WERI-Rb-1 (cell line): ENCODE measurements at regions not wholly inside any gene's neighbourhood (a gene's known extent, or its start where the extent isn't known, plus 50 kb on each side); places are given as distances from the start of the nearest gene placed in this dataset.
A peak's percentile ranks its signal among the peaks of the same experiment; 100 is the strongest.
"Not testable (repeated sequence)": the region's sequence is repeated elsewhere in the genome, so short reads cannot be mapped to it uniquely, and the experiment has no call there.

Experiments used
- DNase-seq: peaks from one replicate; pipeline ENCODE4 v3.0.0-alpha.2; 2020
- H3K27ac ChIP-seq: fragments of 250-450 bp; sonication (Bioruptor Pico); 2 replicates; pipeline ENCODE4 v1.5.1; 2020; ENCODE audit warnings: mild to moderate bottlenecking, moderate library complexity
- H3K27me3 ChIP-seq: fragments of 250-450 bp; sonication (Bioruptor Pico); 2 replicates; pipeline ENCODE4 v1.5.1; 2021; ENCODE audit warnings: mild to moderate bottlenecking, low read depth, moderate library complexity; ENCODE audit not compliant: insufficient read depth, severe bottlenecking
- H3K36me3 ChIP-seq: fragments of 250-450 bp; sonication (Bioruptor Pico); 2 replicates; pipeline ENCODE4 v1.5.1; 2020; ENCODE audit warnings: mild to moderate bottlenecking, moderate library complexity
- H3K4me3 ChIP-seq: 2 replicates; pipeline ENCODE4 v1.5.1; 2011; ENCODE audit warnings: low read depth, mild to moderate bottlenecking, control low read depth, low read length
- H3K9me3 ChIP-seq: fragments of 250-450 bp; sonication (Bioruptor Pico); 2 replicates; pipeline ENCODE4 v1.5.1; 2021; ENCODE audit warnings: mild to moderate bottlenecking, moderate library complexity; ENCODE audit not compliant: severe bottlenecking
- TF ChIP-seq, protein P1 (sequence below): IDR thresholded peaks from 2 replicates; pipeline ENCODE4 v1.5.1; 2011; ENCODE audit warnings: low read depth, mild to moderate bottlenecking, control low read depth, inconsistent platforms, low read length

DNA sequence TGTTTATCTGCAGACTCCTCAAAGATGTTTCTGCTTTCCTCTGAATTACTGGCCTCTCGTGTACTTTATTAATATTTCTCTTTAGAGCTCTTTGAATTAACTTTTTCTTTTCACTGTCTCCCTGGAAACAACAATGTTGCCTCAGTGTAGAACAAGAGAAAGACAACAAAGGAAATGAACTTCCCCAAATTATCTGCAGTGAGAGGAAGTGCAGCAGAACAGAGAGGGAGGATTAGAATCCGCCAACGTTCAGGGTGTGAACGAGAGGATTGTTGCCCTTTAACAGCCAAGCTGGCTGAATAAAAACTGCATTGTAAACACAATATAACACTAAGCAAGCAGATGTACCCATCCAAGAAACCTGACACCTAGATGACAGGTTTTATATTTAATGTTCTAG, 375.9 kb downstream of the GALC start:
- Histone ChIP-seq H3K27me3 (no peaks in the 10 kb centered on the region), H3K4me3 (no peak overlapping the region), H3K27ac (no peak overlapping the region), H3K36me3 (no peaks in the 10 kb centered on the region), H3K9me3 (peaks cover 10% of the 10 kb centered on the region)
- DNase-seq, result no peak
- TF ChIP-seq, protein P1, sequence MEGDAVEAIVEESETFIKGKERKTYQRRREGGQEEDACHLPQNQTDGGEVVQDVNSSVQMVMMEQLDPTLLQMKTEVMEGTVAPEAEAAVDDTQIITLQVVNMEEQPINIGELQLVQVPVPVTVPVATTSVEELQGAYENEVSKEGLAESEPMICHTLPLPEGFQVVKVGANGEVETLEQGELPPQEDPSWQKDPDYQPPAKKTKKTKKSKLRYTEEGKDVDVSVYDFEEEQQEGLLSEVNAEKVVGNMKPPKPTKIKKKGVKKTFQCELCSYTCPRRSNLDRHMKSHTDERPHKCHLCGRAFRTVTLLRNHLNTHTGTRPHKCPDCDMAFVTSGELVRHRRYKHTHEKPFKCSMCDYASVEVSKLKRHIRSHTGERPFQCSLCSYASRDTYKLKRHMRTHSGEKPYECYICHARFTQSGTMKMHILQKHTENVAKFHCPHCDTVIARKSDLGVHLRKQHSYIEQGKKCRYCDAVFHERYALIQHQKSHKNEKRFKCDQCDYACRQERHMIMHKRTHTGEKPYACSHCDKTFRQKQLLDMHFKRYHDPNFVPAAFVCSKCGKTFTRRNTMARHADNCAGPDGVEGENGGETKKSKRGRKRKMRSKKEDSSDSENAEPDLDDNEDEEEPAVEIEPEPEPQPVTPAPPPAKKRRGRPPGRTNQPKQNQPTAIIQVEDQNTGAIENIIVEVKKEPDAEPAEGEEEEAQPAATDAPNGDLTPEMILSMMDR, result no peak

DNA sequence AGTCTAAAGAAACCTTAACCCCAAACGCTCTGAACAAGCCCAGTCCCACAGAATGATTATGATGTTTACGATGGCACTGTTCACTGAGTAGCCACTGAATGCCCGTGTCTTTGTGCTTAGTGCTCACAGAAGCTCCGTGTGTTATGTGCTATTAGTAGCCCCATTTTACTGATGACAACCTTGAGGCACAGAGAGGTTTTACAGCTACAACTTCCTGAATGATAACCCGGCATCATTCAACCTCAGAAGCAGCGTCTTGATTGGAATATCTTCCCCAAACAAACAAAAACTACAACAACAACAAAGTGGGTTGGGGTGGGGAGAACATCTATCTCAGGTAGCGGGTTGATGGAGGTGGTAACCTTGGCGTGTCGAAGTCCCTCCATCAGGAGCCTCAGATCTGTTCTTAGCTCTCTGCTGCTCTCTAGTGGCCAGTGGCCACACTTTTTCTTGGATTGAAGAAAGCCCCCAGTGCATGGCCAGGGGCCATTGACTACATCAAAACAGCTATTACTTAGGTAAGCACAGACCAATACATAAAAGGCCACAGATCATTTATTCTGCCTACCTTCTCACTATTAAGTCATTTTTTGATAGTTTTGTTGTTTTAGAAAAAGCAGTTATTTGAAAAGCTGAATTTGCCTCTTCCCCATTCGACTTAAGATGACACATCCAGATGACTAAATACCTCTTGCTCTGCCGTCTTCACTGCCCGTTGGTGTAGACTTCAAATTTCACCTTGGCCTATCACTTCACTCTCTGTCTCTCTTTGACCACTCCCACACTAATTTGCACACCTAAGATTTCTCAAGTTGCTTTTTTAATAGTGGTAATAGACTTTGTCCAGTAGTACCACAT, 376.9 kb downstream of the GALC start:
- Histone ChIP-seq H3K9me3 (peaks cover 3% of the 10 kb centered on the region), H3K36me3 (no peaks in the 10 kb centered on the region), H3K4me3 (no peak overlapping the region), H3K27me3 (no peaks in the 10 kb centered on the region), H3K27ac (no peak overlapping the region)
- TF ChIP-seq, protein P1, result peak; percentile 69
- peak; percentile 77 for DNase-seq

DNA sequence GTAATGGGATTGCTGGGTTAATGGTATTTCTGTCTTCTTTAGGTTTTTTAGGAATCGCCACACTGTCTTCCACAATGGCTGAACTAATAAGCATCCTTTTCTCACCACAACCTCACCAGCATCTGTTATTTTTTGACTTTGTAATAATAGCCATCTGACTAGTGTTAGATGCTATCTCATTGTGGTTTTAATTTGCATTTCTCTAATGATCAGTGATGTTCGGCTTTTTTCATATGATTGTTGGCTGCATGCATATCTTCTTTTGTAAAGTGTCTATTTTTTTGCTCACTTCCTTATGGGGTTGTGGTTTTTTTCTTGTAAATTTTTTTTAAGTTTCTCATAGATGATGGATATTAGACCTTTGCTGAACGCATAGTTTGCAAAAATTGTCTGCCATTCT, 377.9 kb downstream of the GALC start:
- no peak for DNase-seq
- H3K27ac ChIP-seq, result no peak overlapping the region
- H3K4me3 ChIP-seq, result no peak overlapping the region

DNA sequence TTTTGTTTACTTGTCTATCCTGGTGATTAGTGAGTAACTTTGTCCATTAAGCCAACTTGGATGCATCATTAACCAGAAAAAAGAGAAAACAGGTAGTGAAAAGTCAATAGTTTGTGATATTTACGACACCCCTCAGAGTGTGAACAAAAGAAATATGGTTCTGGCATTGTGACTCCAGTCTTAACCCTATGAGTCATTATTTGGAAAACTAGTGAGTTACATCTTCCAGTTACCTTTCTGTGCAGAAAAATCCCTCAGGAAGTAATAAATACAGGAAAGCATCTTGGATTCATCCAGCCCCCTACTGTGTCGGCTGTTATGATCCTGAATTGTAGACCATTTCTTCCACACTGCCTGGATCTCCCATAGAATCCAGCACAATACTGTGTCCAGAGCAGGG, 379.1 kb downstream of the GALC start:
- H3K4me3 ChIP-seq, result no peak overlapping the region
- no peak overlapping the region for H3K27ac ChIP-seq
- H3K27me3 ChIP-seq, result no peaks in the 10 kb centered on the region
- no peaks in the 10 kb centered on the region for H3K9me3 ChIP-seq
- no peak for DNase-seq
- no peaks in the 10 kb centered on the region for H3K36me3 ChIP-seq
- TF ChIP-seq, protein P1, result no peak

More for the DNA sequence above, 377.9 kb downstream of the GALC start:
- Histone ChIP-seq H3K27me3 (no peaks in the 10 kb centered on the region), H3K9me3 (no peaks in the 10 kb centered on the region), H3K36me3 (no peaks in the 10 kb centered on the region)
- TF ChIP-seq, protein P1, result no peak

DNA sequence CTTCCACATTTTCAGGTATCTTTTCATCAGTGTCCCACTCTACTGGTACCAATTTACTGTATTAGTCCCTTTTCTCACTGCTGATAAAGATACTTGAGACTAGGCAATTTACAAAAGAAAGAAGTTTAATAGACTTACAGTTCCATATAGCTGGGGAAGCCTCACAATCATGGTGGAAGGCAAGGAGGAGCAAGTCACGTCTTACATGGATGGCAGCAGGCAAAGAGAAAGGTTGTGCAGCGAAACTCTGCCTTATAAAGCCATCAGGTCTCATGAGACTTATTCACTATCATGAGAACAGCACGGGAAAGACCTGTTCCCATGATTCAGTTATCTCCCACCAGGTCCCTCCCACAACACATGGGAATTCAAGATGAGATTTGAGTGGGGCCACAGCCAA, 385.9 kb downstream of the GALC start:
- not testable (repeated sequence) for H3K27me3 ChIP-seq, H3K9me3 ChIP-seq, H3K4me3 ChIP-seq, DNase-seq, H3K27ac ChIP-seq, H3K36me3 ChIP-seq

DNA sequence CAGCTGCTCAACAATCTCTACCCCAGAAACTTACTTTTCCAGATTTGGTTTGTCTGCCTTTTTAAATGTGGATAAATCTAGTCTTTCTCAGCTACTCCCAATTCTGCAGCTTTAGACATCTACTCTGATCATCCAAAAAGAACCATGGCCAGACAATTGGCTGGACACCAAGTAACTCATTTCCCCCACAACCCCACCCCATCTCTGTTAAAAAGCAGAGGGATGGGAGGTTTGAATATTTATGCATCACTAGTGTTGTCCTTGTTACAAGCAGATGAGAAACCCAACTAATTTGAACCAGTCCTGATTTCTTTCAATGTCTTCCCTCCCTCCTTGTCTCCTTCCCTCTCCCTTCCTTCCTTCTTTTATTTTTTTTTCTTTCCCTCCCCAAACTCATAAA, 391.9 kb downstream of the GALC start:
- H3K9me3 ChIP-seq, result peaks cover 4% of the 10 kb centered on the region
- no peaks in the 10 kb centered on the region for H3K27me3 ChIP-seq
- no peaks in the 10 kb centered on the region for H3K36me3 ChIP-seq
- H3K4me3 ChIP-seq, result no peak overlapping the region
- H3K27ac ChIP-seq, result no peak overlapping the region
- TF ChIP-seq, protein P1, result no peak
- DNase-seq, result no peak
